K562 (cell line): ENCODE measurements at regions not wholly inside any gene's neighbourhood (a gene's known extent, or its start where the extent isn't known, plus 50 kb on each side); places are given as distances from the start of the nearest gene placed in this dataset.

Experiments used
- KAT7 ChIP-seq: sonication (generic); formaldehyde crosslinking; IDR thresholded peaks from 2 replicates; pipeline ENCODE4 v1.8.0; 2022; ENCODE audit warnings: missing genetic modification reagents, mild to moderate bottlenecking, borderline replicate concordance
- MGA ChIP-seq: fragments of 450-650 bp; IDR thresholded peaks from 2 replicates; pipeline ENCODE4 v1.6.1; 2016; ENCODE audit warnings: mild to moderate bottlenecking, moderate library complexity
- MYNN ChIP-seq, 2 experiments: sonication (generic); formaldehyde crosslinking in 1 of 2; IDR thresholded peaks; 2 replicates each; pipeline versions ENCODE4 v1.5.0 to v1.6.1; 2016 to 2020; ENCODE audit warnings: antibody characterized with exemption in 1 of 2, missing genetic modification reagents in 1 of 2
- POLR2H ChIP-seq: IDR thresholded peaks from 2 replicates; pipeline ENCODE4 v1.6.1; 2016; ENCODE audit warnings: missing genetic modification characterization, low read depth, mild to moderate bottlenecking, control low read depth, missing compliant biosample characterization, moderate library complexity
- STAT5B ChIP-seq: fragments of 250-450 bp; sonication (Bioruptor Pico); IDR thresholded peaks from 2 replicates; pipeline ENCODE4 v1.8.0; 2021; ENCODE audit warnings: mild to moderate bottlenecking, inconsistent platforms
- TGIF2 ChIP-seq: sonication (generic); formaldehyde crosslinking; IDR thresholded peaks from 2 replicates; pipeline ENCODE4 v1.8.1; 2022; ENCODE audit warnings: mild to moderate bottlenecking, missing genetic modification reagents, moderate library complexity
- ZBTB7A ChIP-seq: IDR thresholded peaks from 2 replicates; pipeline ENCODE4 v1.6.1; 2011; ENCODE audit warnings: low read depth, mild to moderate bottlenecking, low read length, moderate library complexity, borderline replicate concordance; ENCODE audit not compliant: control insufficient read depth
- ZKSCAN1 ChIP-seq: fragments of 150-350 bp; IDR thresholded peaks from 2 replicates; pipeline ENCODE4 v1.6.1; 2016; ENCODE audit warnings: low read depth, low read length
- ZNF639 ChIP-seq, 2 experiments: fragments of 200-800 bp in 1 of 2; sonication (Bioruptor generic) in 1 of 2; sonication (generic) in 1 of 2; formaldehyde crosslinking in 1 of 2; IDR thresholded peaks in 1 of 2; conservative IDR thresholded peaks in 1 of 2; 2 replicates each; pipeline versions ENCODE4 v1.5.0 to v1.6.1; 2016 to 2020; ENCODE audit warnings: missing compliant biosample characterization in 1 of 2, missing genetic modification characterization in 1 of 2, missing genetic modification reagents in 1 of 2
- ZNF740 ChIP-seq, 3 experiments: fragments of 200-800 bp in 1 of 3; sonication (Bioruptor generic) in 1 of 3; sonication (generic) in 1 of 3; formaldehyde crosslinking in 1 of 3; IDR thresholded peaks; 2 replicates each; pipeline versions ENCODE4 v1.6.1 to v1.8.0; 2016 to 2022; ENCODE audit warnings: mild to moderate bottlenecking in 2 of 3, missing compliant biosample characterization in 2 of 3, missing genetic modification characterization in 2 of 3, missing genetic modification reagents in 1 of 3
- ZNF79 ChIP-seq: fragments of 250-450 bp; sonication (Bioruptor Pico); IDR thresholded peaks from 2 replicates; pipeline ENCODE4 v1.4.0; 2020; ENCODE audit warnings: low read depth, mild to moderate bottlenecking, moderate library complexity

- TF ChIP-seq MGA (no peak; the same call in 1 of the 2 replicates), ZNF740 (CRISPR knock-in tag; IDR thresholded peaks at IDR 0.05) (no peak), ZNF740 (tag; IDR thresholded peaks at IDR 0.05) (peak in 1 of 2 experiments; percentile 82; a peak in 2 of 4 replicates), TGIF2 (no peak), MYNN (IDR thresholded peaks at IDR 0.05) (no peak), MYNN (CRISPR knock-in tag; IDR thresholded peaks at IDR 0.05) (no peak), ZKSCAN1 (no peak), KAT7 (no peak), ZNF639 (CRISPR knock-in tag; conservative IDR thresholded peaks at IDR 0.05 in 1 of 2, IDR thresholded peaks at IDR 0.05 in 1 of 2) (no peak; a peak in 1 of 4 replicates), STAT5B (peak; percentile 64; the same call in 1 of the 2 replicates), ZBTB7A (no peak), POLR2H (tag) (no peak), ZNF79 (no peak)
These were observed 84.5 kb upstream of the TLK1 start (continued) for GRCh38 chr2:171244970-171245782.
